ENCODE measurements at regions not wholly inside any gene's neighbourhood (a gene's known extent, or its start where the extent isn't known, plus 50 kb on each side); places are given as distances from the start of the nearest gene placed in this dataset.

DNA sequence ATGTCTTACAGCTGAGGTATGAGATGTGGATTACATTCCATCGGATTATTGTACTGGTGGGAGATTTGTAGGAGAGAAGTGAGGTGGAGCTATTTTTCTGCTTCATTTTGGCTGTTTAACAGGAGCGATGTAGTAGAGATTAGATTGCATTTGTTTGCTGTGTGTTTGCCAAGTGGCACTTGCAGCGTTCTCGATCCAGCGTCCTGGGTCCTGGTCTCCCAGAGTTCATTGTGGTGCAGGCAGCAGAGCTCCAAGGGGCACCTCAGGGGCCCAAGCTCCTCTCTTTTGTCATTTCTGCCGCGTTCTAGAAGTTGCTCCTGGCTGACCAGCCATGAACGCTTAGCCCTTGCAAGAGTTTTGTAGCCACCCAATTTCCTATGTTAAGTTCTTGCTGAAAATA is 210.1 kb upstream of the APCDD1 start:
- TF ChIP-seq, protein P1, sequence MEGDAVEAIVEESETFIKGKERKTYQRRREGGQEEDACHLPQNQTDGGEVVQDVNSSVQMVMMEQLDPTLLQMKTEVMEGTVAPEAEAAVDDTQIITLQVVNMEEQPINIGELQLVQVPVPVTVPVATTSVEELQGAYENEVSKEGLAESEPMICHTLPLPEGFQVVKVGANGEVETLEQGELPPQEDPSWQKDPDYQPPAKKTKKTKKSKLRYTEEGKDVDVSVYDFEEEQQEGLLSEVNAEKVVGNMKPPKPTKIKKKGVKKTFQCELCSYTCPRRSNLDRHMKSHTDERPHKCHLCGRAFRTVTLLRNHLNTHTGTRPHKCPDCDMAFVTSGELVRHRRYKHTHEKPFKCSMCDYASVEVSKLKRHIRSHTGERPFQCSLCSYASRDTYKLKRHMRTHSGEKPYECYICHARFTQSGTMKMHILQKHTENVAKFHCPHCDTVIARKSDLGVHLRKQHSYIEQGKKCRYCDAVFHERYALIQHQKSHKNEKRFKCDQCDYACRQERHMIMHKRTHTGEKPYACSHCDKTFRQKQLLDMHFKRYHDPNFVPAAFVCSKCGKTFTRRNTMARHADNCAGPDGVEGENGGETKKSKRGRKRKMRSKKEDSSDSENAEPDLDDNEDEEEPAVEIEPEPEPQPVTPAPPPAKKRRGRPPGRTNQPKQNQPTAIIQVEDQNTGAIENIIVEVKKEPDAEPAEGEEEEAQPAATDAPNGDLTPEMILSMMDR (conservative IDR thresholded peaks at IDR 0.05; ENCODE audit: low read depth, low read length): no peak
- TF ChIP-seq POLR2A (IDR thresholded peaks at IDR 0.05; ENCODE audit: low read depth, low read length): no peak
- TF ChIP-seq CEBPB (IDR thresholded peaks at IDR 0.05; ENCODE audit: low read depth, low read length): no peak
- TF ChIP-seq RCOR1 (IDR thresholded peaks at IDR 0.05; ENCODE audit: insufficient replicate concordance, low read length): no peak
- no peak for TF ChIP-seq RAD21 (IDR thresholded peaks at IDR 0.05; ENCODE audit: low read length)
- no peak for TF ChIP-seq USF2 (IDR thresholded peaks at IDR 0.05; ENCODE audit: low read depth, low read length)
- no peak for TF ChIP-seq BHLHE40 (IDR thresholded peaks at IDR 0.05; ENCODE audit: low read depth, low read length)
- TF ChIP-seq RFX5 (IDR thresholded peaks at IDR 0.05; ENCODE audit: low read depth, low read length): no peak
- no peak for TF ChIP-seq MAFK (IDR thresholded peaks at IDR 0.05; ENCODE audit: low read depth, low read length)
- TF ChIP-seq MXI1 (IDR thresholded peaks at IDR 0.05; ENCODE audit: borderline replicate concordance, low read depth, low read length): no peak
- TF ChIP-seq FOS (IDR thresholded peaks at IDR 0.05; ENCODE audit: low read depth, low read length): no peak
- no peak for TF ChIP-seq CHD1 (IDR thresholded peaks at IDR 0.05; ENCODE audit: low read depth, low read length)
- TF ChIP-seq, protein P2, sequence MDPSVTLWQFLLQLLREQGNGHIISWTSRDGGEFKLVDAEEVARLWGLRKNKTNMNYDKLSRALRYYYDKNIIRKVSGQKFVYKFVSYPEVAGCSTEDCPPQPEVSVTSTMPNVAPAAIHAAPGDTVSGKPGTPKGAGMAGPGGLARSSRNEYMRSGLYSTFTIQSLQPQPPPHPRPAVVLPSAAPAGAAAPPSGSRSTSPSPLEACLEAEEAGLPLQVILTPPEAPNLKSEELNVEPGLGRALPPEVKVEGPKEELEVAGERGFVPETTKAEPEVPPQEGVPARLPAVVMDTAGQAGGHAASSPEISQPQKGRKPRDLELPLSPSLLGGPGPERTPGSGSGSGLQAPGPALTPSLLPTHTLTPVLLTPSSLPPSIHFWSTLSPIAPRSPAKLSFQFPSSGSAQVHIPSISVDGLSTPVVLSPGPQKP (IDR thresholded peaks at IDR 0.05; ENCODE audit: borderline replicate concordance, low read depth, low read length): no peak

Data from IMR-90 (cell line).